GM19238 (cell line): ENCODE measurements at regions not wholly inside any gene's neighbourhood (a gene's known extent, or its start where the extent isn't known, plus 50 kb on each side); places are given as distances from the start of the nearest gene placed in this dataset.
A peak's percentile ranks its signal among the peaks of the same experiment; 100 is the strongest.

Source experiments
- DNase-seq: peaks from one replicate; pipeline ENCODE4 v3.0.0; 2011; ENCODE audit warnings: low spot score; ENCODE audit not compliant: insufficient read length

- DNase-seq = no peak
These were observed 83.6 kb upstream of the PPARA start for GRCh38 chr22:46066691-46067090.

- no peak for DNase-seq
These were observed 82.9 kb upstream of the PPARA start for GRCh38 chr22:46067159-46068111.

GRCh38 chr22:46068181-46068592 lies 82.1 kb upstream of the PPARA start:
- no peak for DNase-seq

- DNase-seq = no peak
These were observed 81.5 kb upstream of the PPARA start for GRCh38 chr22:46068593-46069491.

- no peak for DNase-seq
These were observed 80.7 kb upstream of the PPARA start for GRCh38 chr22:46069521-46070214.

- no peak for DNase-seq
These were observed 80.0 kb upstream of the PPARA start for GRCh38 chr22:46070215-46070802.

GRCh38 chr22:46070803-46071450 lies 79.4 kb upstream of the PPARA start:
- peak; percentile 76 for DNase-seq

GRCh38 chr22:46071451-46072109 lies 78.7 kb upstream of the PPARA start:
- DNase-seq = peak; percentile 49

GRCh38 chr22:46072110-46072881 lies 78.0 kb upstream of the PPARA start:
- DNase-seq = peak; percentile 52

- DNase-seq = no peak
These were observed 77.2 kb upstream of the PPARA start for GRCh38 chr22:46072981-46073682.

GRCh38 chr22:46073683-46074504 lies 76.4 kb upstream of the PPARA start:
- no peak for DNase-seq

GRCh38 chr22:46074771-46075551 lies 75.4 kb upstream of the PPARA start:
- no peak for DNase-seq

GRCh38 chr22:46075764-46076531 lies 74.4 kb upstream of the PPARA start:
- DNase-seq = no peak

- no peak for DNase-seq
These were observed 73.5 kb upstream of the PPARA start for GRCh38 chr22:46076651-46077339.

- DNase-seq = no peak
These were observed 72.6 kb upstream of the PPARA start for GRCh38 chr22:46077669-46078099.
